ENCODE measurements at regions not wholly inside any gene's neighbourhood (a gene's known extent, or its start where the extent isn't known, plus 50 kb on each side); places are given as distances from the start of the nearest gene placed in this dataset.

DNA sequence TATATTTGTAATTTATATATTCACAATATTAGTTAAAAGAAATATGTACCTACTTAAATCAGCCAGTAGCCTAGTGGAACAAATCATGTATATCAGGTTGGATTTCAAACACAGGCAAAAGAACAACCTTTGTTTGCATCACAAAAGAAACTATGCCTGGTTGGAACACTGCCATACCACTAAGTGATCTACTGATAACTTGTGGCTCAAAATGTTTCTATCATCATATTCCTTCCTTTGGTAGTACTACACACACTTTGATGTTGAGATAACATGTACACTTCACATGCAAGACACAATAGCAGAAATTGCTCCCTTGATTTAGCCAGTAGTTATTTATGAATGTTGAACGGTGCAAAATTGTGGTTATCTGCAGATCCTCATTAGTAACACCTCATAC, 146.0 kb upstream of the GPC6 start:
- TF ChIP-seq, protein P1, sequence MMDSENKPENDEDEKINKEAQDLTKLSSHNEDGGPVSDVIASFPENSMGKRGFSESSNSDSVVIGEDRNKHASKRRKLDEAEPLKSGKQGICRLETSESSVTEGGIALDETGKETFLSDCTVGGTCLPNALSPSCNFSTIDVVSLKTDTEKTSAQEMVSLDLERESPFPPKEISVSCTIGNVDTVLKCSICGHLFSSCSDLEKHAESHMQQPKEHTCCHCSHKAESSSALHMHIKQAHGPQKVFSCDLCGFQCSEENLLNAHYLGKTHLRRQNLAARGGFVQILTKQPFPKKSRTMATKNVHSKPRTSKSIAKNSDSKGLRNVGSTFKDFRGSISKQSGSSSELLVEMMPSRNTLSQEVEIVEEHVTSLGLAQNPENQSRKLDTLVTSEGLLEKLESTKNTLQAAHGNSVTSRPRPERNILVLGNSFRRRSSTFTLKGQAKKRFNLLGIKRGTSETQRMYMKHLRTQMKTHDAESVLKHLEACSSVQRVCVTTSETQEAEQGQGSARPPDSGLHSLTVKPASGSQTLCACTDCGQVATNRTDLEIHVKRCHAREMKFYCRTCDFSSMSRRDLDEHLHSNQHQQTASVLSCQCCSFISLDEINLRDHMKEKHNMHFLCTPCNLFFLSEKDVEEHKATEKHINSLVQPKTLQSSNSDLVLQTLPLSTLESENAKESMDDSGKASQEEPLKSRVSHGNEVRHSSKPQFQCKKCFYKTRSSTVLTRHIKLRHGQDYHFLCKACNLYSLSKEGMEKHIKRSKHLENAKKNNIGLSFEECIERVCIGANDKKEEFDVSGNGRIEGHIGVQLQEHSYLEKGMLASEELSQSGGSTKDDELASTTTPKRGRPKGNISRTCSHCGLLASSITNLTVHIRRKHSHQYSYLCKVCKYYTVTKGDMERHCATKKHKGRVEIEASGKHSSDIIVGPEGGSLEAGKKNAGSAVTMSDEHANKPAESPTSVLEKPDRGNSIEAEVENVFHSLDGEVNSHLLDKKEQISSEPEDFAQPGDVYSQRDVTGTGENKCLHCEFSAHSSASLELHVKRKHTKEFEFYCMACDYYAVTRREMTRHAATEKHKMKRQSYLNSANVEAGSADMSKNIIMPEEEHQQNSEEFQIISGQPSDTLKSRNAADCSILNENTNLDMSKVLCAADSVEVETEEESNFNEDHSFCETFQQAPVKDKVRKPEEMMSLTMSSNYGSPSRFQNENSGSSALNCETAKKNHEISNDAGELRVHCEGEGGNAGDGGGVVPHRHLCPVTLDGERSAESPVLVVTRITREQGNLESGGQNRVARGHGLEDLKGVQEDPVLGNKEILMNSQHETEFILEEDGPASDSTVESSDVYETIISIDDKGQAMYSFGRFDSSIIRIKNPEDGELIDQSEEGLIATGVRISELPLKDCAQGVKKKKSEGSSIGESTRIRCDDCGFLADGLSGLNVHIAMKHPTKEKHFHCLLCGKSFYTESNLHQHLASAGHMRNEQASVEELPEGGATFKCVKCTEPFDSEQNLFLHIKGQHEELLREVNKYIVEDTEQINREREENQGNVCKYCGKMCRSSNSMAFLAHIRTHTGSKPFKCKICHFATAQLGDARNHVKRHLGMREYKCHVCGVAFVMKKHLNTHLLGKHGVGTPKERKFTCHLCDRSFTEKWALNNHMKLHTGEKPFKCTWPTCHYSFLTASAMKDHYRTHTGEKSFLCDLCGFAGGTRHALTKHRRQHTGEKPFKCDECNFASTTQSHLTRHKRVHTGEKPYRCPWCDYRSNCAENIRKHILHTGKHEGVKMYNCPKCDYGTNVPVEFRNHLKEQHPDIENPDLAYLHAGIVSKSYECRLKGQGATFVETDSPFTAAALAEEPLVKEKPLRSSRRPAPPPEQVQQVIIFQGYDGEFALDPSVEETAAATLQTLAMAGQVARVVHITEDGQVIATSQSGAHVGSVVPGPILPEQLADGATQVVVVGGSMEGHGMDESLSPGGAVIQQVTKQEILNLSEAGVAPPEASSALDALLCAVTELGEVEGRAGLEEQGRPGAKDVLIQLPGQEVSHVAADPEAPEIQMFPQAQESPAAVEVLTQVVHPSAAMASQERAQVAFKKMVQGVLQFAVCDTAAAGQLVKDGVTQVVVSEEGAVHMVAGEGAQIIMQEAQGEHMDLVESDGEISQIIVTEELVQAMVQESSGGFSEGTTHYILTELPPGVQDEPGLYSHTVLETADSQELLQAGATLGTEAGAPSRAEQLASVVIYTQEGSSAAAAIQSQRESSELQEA (CRISPR knock-in tag; IDR thresholded peaks at IDR 0.05; ENCODE audit: not compliant biosample characterization): no peak
- TF ChIP-seq TP53 (CRISPR knock-in tag; conservative IDR thresholded peaks at IDR 0.05) (no peak), NCOA5 (CRISPR knock-in tag; IDR thresholded peaks at IDR 0.05) (no peak), ZNF224 (CRISPR knock-in tag; IDR thresholded peaks at IDR 0.05) (no peak), POLR2A (IDR thresholded peaks at IDR 0.05; ENCODE audit: insufficient read depth in 1 of 2, low read depth in 2 of 2, low read length in 2 of 2) (no peak), HNRNPUL1 (IDR thresholded peaks at IDR 0.05; ENCODE audit: low read depth, low read length) (no peak), HMG20B (CRISPR knock-in tag; conservative IDR thresholded peaks at IDR 0.05) (no peak), MAFF (IDR thresholded peaks at IDR 0.05; ENCODE audit: low read depth, low read length) (no peak), POLR2AphosphoS2 (IDR thresholded peaks at IDR 0.05; ENCODE audit: low read depth, low read length) (no peak), NFKB2 (CRISPR knock-in tag; IDR thresholded peaks at IDR 0.05; ENCODE audit: borderline replicate concordance) (no peak)
- TF ChIP-seq, protein P2, sequence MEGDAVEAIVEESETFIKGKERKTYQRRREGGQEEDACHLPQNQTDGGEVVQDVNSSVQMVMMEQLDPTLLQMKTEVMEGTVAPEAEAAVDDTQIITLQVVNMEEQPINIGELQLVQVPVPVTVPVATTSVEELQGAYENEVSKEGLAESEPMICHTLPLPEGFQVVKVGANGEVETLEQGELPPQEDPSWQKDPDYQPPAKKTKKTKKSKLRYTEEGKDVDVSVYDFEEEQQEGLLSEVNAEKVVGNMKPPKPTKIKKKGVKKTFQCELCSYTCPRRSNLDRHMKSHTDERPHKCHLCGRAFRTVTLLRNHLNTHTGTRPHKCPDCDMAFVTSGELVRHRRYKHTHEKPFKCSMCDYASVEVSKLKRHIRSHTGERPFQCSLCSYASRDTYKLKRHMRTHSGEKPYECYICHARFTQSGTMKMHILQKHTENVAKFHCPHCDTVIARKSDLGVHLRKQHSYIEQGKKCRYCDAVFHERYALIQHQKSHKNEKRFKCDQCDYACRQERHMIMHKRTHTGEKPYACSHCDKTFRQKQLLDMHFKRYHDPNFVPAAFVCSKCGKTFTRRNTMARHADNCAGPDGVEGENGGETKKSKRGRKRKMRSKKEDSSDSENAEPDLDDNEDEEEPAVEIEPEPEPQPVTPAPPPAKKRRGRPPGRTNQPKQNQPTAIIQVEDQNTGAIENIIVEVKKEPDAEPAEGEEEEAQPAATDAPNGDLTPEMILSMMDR (CRISPR knock-in tag; IDR thresholded peaks at IDR 0.05): no peak
- TF ChIP-seq, protein P3, sequence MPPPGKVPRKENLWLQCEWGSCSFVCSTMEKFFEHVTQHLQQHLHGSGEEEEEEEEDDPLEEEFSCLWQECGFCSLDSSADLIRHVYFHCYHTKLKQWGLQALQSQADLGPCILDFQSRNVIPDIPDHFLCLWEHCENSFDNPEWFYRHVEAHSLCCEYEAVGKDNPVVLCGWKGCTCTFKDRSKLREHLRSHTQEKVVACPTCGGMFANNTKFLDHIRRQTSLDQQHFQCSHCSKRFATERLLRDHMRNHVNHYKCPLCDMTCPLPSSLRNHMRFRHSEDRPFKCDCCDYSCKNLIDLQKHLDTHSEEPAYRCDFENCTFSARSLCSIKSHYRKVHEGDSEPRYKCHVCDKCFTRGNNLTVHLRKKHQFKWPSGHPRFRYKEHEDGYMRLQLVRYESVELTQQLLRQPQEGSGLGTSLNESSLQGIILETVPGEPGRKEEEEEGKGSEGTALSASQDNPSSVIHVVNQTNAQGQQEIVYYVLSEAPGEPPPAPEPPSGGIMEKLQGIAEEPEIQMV (CRISPR knock-in tag; IDR thresholded peaks at IDR 0.05; ENCODE audit: low read depth): no peak

Measured in HepG2 (cell line).